GM08714 (cell line): ENCODE measurements at regions not wholly inside any gene's neighbourhood (a gene's known extent, or its start where the extent isn't known, plus 50 kb on each side); places are given as distances from the start of the nearest gene placed in this dataset.

Experiments used
- H3K4me3 ChIP-seq: fragments of 200-500 bp; sonication (Bioruptor generic); 2 replicates; pipeline ENCODE4 v1.5.1; 2014; ENCODE audit warnings: mild to moderate bottlenecking, low read length, inconsistent platforms
- ZNF274 ChIP-seq: IDR thresholded peaks from 2 replicates; pipeline ENCODE4 v1.6.1; 2012; ENCODE audit warnings: mild to moderate bottlenecking, low read depth, low read length

DNA sequence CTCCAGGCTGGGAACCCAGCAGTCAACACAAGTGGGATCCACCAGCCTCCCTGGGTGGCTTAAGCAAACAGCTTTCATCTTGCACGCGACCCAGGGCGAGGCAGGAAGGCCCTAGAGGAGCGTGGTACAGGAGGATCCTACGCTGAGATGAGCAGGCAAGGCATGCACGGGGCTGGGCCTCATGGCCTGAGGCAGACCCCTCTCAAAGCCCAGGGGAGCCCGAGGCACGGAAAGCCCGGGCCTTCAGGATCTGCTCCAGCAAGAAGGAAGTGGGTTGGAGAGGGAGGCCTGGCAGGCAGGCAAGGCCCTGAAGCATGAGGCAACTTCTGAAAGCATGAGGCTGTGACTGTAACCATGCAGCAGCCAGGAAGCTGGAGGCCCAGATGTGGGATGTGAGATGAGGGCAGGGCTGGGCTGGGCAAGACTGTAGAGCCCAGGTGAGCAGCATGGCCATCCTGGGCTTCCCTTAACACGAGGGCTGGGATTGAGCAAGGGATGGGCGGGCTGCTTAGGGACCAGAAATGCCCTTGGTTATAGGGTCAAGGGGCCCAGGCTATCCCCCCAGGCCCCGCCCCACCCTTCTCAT is 338.7 kb downstream of the C16orf95 start:
- no peak for TF ChIP-seq ZNF274
- no peak overlapping the region for H3K4me3 ChIP-seq

DNA sequence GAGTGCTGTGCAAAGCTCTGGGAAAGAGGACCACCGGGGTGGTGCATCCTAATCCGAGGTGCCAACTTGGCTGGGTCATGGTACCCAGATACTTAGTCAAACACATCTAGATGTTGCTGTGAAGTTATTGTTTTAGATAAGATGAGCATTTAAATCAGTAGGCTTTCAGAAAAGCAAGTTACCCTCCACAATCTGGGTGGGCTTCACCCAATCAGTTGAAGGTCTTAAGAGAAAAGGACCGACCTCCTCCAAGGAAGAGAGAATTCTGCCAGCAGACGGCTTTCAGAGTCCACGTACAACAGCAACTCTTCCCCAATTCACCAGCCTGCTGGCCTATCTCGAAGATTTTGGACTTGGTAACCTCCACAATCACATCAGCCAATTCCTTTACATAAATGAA is 338.1 kb downstream of the C16orf95 start:
- TF ChIP-seq ZNF274: no peak
- no peak overlapping the region for H3K4me3 ChIP-seq

DNA sequence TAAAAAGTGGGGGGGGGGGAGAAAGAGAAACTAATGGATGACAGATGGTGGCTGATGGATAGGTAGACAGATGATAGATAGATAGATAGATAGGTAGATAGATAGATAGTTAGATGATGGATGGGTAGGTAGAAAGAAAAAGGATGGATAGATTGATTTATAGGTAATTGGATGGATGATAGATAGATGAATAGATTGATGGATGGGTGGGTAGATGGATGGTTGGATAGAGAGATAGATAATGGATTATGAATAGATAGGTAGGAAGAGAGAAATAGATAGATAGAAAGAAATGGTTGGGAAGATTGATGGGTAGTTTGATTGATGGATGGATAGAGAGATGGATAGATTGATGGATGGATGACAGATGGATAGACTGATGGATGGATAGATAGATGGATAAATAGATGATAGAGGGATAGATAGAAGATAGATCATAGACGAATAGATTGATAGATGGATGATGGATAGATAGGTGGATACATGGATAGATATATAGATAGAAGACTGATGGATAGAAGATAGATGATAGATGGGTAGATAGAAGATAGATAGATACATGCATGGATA is 337.1 kb downstream of the C16orf95 start:
- no peak overlapping the region for H3K4me3 ChIP-seq
- TF ChIP-seq ZNF274: no peak

DNA sequence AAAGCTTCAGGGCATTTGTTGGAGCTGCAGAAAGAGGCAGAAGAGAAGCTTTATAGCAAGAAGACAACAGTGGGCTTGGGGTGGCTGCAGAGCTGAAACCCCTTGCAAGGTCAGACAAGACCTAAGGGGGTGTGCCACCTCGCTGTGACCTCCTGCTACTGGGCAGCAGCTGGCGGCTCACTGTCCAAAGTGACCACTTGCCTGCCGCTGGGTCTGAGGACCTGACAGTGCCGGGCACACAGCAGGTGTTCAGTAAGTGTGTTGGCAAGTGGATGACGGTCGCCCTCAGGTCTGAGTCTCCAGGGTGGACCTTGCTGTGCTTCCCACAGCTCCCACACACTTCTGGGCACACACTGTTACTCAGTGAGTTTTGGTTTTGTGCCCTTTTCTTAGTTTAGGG is 336.5 kb downstream of the C16orf95 start:
- no peak overlapping the region for H3K4me3 ChIP-seq
- no peak for TF ChIP-seq ZNF274

DNA sequence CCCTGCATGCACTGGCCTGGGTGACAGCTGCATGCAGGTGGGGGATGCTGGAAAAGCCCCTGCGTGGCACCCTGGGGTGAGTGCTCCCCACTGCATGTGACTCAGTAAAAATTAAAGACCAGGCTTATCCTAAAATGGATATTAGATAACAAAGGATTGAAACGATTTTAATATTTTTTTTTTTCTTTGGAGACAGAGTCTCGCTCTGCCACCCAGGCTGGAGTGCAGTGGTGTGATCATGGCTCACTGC is 334.9 kb downstream of the C16orf95 start:
- H3K4me3 ChIP-seq: no peak overlapping the region
- TF ChIP-seq ZNF274: no peak

DNA sequence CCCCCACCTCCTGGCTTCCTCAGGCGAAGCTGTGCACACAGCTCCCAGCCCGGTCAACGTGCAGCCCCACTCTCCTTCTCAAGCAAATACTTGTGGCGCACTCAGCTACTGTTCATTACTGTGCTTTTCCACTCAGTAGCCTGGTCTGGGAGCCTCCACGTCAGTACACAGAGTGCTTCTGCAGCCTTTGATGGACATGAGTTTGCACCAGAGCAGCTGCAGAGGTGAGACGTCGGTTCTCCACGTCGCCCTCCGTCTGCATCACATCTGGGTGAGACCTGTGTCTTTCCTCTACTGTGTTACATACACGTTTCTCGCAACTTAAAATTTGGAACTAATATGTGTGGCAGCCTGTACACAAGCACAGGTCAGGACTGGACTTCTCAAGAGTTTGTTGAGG is 334.3 kb downstream of the C16orf95 start:
- no peak overlapping the region for H3K4me3 ChIP-seq
- no peak for TF ChIP-seq ZNF274

DNA sequence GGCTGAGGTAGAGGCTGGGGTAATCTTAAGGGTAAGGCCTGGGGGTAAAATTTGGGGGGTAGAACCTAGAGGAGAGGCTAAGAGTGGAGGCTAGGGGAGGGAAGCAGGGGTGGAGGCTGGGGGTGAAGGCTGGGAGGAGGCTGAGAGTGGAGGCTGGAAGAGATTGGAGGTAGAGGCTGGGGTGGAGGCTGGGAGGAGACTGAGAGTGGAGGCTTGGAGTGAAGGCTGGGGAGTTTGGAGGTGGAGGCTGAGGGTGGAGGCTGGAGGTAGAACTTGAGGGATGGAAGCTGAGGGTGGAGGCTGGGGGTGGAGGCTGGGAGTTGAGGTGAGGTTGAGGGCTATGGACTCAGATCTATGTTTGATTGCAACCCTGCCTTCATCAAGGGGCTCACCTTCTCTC is 333.6 kb downstream of the C16orf95 start:
- no peak for TF ChIP-seq ZNF274
- no peak overlapping the region for H3K4me3 ChIP-seq

DNA sequence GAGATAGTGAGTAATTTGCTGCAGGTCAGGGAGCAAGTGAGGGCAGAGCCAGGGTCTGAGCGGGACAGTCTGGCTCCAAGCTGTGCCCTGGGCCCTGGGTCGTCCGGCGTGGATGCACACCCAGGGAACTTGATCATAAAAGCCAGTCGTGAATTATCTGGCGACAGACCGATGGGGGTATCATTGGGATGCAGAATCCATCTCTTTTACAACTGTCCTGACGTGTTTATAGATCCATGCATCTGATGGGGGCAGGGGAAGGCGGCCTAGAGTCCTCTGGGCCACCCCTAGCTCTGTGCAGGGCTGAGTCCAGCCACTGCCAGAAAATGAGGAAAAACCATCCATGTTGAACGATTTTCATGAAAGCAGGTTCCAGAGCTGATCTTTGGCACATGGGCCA is 332.8 kb downstream of the C16orf95 start:
- no peak for TF ChIP-seq ZNF274
- no peak overlapping the region for H3K4me3 ChIP-seq

DNA sequence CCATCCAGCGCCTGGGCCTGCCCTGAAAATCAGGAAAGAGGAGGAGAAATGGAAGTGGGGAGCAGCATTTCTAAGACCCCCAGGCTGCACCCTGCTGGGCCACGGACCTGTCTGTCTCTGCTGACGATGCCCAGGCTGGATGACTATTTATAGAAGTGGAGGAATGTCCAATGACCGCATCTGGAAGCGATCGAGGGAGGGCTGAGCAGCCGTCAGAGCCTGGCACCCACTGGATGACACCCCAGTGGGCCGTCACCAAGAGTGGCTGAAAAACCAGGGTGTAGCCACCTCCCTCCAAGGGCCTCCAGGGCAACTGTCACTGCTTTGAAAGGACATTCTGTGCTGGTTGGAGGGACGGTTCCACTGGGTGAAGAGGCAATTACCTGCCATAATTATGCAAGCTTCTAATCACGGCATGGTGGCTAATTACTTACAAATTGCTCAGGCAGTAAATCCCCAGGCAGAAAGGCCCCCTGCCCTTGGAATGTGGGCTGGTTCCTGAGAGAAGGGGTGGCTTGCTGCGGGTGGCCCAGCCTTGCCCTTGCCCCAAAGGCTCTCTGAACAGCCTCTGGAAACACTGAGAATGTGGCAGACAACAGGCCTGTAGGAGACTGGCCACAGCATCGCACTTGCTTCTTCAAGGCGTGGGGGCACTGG is 332.1 kb downstream of the C16orf95 start:
- H3K4me3 ChIP-seq: no peak overlapping the region
- TF ChIP-seq ZNF274: no peak

DNA sequence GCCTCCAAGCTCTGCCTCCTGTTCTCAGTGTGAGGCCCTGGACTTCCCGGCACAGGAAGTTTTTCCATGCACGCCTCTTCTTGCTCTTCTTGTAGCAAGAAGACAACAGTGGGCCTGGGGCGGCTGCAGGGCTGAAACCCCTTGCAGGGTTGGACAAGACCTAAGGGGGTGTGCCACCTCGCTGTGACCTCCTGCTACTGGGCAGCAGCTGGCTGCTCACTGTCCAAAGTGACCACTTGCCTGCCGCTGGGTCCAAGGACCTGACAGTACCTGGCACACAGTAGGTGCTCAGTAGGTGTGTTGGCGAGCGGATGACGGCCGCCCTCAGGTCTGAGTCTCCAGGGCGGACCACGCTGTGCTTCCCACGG is 331.6 kb downstream of the C16orf95 start:
- no peak overlapping the region for H3K4me3 ChIP-seq
- TF ChIP-seq ZNF274: no peak

DNA sequence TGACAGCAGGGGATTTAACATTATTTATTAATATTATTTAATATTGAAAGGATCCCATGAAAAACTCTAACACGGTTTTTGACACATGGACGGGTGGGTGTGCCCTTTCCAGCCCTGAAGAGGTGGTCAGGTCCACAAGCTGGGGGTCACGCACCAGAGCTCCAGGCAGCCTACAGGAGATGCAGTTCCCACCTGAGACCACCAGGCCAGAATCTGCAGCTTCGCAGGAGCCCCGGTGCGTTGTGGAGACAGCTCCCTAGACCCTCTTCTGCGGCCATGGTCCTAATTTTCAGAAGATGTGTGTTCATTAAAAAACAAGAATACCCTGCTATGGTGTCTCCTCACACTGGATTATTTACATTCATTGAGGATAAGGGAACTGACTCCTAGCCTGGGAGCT is 331.1 kb downstream of the C16orf95 start:
- TF ChIP-seq ZNF274: no peak
- H3K4me3 ChIP-seq: no peak overlapping the region

DNA sequence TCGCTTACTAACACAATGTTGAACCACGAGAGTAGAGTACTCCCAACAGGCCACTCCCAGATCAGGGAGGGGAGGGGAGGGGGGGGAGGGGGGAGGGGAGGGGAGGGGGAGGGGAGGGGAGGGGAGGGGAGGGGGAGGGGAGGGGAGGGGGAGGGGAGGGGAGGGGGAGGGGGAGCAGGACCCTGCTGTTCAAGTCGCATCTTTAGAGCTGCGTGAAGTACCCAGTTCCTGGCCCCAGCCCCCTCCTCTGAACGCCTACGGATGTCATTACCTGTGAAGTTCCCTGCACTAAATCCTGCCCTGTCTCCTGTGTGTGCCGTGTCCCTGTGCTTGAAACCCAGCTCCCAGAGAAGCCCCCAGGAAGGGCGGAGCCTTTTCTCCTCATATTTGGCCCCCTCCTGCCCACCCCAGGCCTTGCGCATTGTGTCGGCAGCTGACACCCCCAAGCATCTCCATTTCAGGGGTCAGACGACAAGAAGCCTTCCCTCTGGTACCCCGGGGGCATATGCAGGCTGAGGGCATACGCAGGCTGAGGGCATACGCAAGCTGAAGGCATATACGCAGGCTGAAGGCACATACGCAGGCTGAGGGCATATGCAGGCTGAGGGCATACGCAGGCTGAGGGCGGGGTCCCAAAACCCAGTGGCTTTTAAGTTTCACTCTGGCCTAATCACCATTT is 330.2 kb downstream of the C16orf95 start:
- H3K4me3 ChIP-seq: no peak overlapping the region
- TF ChIP-seq ZNF274: no peak

DNA sequence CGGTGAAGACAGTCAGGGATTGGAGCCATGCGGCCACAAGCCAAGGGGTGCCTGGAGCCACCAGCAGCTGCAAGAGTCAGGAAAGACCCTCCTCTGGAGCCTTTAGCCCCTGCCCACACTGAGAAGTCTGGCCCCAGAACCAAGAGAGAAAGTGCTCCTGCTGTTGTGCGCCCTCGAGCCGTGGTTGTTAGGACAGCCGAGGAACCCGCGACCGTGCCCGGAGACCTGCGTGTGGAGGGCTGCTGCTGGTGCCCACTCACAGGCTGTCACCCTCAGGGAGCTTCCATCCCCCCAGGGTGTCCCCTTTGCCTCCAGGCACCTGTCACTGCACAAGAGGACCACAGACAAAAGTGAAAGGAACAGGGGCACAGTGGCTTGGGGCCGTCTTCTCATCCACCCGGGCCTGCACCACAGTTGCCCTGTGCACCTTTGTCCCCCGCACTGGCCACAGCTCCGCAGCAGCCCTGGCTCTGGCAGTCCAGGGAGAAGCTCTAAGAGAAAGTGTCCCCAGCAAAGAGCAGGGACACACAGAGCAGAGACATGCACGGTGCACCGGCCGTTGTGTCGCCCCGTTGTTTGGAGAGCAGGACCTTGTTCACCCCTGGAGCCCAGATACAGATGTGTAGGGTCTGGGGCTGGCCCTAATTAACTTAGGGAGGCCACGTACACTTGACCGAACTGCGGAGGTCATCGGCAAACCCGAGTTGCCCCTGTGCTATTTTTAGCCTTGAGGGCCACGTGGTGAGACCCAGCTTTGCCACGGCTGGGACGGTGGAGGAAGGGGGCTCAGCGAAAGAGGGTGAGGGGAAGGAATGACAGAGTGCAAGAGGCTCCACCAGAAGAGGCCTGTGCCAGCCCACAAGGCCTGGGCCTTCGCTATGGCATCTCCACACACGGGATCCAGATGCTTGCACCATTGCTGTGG is 329.2 kb downstream of the C16orf95 start:
- no peak for TF ChIP-seq ZNF274

DNA sequence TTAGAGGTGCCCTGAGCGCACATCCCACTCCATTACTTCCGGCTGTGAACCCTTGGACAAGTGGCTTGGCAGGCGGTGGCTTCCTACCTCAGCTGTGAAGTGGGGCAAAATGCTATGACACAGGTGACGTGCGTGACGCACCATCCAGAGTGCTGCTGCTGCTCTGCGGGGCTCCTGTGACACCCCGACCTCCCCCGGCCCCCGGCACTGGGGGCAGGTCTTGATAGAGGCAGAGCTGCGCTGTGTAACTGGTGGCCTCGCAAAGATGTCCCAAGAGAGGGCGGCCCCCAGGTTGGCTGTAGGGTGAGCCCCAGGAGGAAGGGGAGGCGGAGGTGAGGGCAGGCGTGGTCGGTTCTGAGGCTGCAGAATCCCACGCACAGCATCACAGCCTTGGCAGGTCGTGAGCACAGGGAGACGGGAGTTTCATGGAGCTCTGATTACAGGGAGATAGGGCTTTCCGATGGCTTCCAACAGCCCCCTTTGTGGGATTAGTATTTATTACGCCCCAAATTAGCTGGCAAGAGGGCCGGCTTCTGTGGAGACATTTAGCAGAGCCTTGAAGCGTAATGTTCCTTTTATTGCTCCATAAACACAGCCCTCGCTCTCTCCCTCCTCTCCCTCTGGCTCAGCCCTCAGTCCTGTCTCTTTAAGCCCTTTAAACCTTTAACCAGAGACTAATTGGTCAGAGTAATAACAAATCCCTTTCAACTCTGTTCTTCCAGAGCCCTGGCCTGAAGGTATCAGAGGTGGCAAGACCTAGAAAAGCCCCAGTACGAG is 328.1 kb downstream of the C16orf95 start:
- TF ChIP-seq ZNF274: no peak

More for the DNA sequence above, 329.2 kb downstream of the C16orf95 start:
- H3K4me3 ChIP-seq: no peak overlapping the region

More for the DNA sequence above, 328.1 kb downstream of the C16orf95 start:
- H3K4me3 ChIP-seq: no peak overlapping the region
